HG02798 (cell line): ENCODE measurements at regions not wholly inside any gene's neighbourhood (a gene's known extent, or its start where the extent isn't known, plus 50 kb on each side); places are given as distances from the start of the nearest gene placed in this dataset.

Source experiments
- ATAC-seq: cut with Tn5 transposase; IDR thresholded peaks from one replicate; pipeline ENCODE4 v1.9.1; 2021; ENCODE audit warnings: mild to moderate bottlenecking; ENCODE audit not compliant: unreplicated experiment, poor library complexity

DNA sequence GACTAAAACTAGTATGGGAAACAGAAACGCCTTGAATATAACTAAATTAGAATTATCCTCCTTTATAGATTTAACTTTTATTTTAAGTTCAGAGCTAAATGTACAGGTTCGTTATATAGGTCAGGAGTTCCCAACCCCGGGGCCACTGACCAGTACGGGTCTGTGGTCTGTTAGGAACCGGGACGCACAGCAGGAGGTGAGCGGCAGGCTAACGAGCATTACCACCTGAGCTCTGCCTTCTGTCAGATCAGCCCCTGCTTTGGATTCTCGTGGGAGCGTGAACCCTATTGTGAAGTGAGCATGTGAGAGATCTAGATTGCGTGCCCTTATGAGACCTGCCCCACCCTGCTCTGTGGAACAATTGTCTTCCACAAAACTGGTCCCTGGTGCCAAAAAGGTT, 51.0 kb downstream of the FAT4 start:
- no peak for ATAC-seq

DNA sequence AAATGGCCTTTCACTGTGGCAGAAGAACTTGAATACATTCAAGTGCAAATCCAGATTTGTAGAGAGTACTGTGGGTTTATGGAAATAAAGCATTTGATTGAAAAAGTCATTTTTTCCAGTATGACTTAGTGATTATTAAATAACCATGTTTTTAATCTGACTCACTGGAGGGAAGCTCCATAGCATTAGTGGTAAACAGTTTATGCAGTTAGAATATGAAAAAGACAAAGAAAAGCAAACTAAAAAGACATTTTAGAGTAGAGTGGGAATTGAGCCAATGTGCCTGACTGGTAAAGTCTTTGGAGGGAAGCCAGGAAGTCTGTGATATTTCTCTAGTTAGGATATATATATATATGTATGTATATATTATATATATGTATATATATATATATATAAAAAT, 53.4 kb downstream of the FAT4 start:
- no peak for ATAC-seq

GRCh38 chr4:125368671-125369081, 53.9 kb downstream of the FAT4 start:
- no peak for ATAC-seq

- ATAC-seq = no peak
Observed at GRCh38 chr4:125369098-125369497, 54.3 kb downstream of the FAT4 start.

DNA sequence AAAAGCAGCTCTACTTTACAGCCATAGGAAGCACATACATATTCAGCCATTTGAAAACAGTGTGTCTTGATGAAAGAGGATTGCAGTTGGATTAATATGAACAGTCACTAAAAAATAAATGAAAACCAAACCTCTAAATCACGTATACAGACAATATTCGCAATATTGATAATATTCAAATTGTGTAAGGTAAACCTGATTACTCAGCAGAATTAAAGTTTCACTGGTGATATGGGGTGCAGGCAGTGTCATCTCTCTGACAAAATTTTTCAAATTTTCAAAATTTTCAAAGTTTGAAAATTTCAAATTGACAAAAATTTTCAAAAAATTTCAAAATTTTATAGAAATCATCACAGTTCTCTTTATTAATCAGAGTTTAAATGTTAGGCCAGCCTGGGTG, 55.7 kb downstream of the FAT4 start:
- no peak for ATAC-seq

DNA sequence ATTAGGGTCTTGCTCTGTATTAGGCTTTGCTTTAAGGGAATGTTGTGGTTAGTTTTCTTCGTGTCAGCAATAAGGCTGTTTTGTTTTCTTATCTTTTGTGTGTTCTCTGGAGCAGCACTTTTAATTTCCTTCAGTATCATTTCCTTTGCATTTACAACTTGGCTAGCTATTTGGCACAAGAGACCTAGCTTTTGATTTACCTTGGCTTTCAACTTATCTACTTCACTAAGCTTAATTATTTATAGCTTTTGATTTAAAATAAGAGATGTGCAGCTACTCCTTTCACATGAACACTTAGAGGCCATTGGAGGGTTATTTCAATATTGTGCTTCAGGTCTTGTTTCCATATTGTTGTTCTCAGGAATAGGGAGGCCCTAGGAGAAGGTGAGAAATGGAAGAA, 68.2 kb downstream of the FAT4 start:
- ATAC-seq = no peak

DNA sequence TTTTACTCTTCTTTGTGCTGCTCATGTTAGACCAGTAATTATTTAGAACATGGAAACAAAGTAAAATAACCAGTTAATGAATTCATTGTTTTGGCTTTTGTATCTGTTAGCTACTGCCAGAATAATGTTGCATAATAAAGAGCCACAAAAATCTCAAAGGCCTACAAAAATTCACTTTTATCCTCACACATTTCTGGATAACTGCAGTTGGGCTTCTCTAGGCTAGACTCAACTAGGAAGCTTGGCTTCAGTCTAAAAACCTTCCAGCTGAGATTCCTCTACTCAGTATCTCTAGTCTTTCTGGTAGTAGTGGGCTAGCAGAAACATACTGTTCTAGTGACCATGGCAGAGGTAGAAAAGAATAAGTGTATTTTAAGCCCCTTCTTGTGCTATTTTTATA, 73.0 kb downstream of the FAT4 start:
- ATAC-seq = no peak

GRCh38 chr4:125388613-125389012, 73.9 kb downstream of the FAT4 start:
- ATAC-seq = no peak

DNA sequence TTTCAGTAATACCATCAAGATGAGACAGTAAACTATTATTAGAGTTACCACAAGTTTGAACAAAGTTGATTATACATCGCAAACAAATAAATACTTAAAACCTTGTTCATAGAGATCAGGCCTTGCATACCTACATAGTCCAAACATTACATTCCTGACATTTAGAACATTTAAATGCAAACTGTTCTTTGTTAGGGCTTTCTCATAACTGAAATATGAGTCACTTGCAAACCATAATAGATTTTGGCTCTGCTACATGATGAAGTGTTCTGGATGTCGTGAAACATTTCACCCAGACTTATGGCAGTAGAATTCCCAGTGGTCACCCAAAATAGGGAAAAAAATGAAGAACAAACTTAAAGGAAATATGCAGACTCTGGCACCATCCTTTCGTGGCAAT, 75.0 kb downstream of the FAT4 start:
- ATAC-seq = no peak

DNA sequence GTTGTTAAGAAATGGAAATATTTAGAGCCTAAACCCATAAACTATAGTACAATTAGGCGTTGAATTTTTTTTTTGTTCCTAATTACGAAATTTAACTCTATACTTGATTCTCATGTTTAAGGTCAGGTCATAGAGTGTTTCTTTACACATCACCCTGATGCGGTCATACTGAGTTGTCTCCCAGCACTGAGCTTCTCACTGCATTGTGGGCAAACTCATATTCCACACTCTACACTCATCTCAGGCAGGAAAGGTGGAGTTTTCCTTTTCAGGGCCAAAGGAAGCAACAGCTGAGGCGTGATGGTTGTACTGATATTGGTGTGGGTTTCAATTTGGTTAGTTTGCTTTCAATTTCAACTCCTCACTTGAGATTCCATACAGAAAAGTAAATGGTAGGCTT, 75.4 kb downstream of the FAT4 start:
- no peak for ATAC-seq

DNA sequence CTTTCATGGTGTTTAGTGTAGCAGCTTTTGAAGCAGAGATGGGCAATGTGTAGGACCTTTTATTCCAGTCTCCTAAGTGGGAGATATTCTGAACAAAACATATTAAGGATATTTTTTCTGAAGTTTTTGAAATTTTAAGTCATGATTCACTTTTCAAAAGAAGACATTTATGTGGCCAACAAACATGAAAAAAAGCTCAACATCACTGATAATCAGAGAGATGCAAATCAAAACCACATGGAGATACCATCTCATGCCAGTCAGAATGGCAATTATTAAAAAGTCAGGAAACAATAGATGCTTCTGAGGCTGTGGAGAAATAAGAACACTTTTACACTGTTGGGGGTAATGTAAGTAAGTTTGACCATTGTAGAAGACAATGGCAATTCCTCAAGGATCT, 76.0 kb downstream of the FAT4 start:
- ATAC-seq = no peak

- ATAC-seq = no peak
Observed at GRCh38 chr4:125392694-125393093, 77.9 kb downstream of the FAT4 start.

- ATAC-seq = no peak
Observed at GRCh38 chr4:125393825-125394224, 79.1 kb downstream of the FAT4 start.

GRCh38 chr4:125397226-125397625, 82.5 kb downstream of the FAT4 start:
- no peak for ATAC-seq

DNA sequence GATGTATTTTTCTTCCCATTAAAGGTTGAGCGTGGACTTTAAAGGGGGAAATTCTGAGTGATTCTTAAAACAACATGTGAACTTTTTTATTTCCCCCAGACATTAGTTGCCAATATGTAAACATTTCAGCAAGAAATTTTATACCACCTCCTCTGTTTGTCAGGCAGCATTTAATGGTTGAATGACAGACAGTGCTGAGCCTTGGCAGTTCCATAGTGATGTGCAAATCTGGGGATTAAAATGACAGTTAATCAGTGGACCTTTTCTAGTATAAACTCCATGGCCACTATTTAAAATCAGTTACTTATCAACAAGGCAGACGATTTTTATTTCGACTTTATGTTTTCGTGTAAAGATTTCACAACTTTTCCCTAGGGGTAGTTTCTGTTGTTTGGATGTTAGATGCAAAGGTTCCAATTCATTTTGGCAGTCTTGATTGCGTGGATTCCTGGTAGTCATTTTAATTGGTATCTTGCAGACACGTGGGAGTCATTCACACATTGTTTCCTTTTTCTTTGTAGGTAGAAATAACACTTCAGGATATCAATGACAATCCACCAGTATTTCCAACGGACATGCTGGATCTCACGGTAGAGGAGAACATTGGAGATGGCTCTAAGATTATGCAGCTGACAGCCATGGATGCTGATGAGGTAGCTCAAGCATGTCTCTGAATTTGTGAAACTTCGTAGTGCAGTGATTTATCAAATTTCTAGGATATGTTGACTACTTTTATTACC, 83.7 kb downstream of the FAT4 start:
- ATAC-seq = no peak

DNA sequence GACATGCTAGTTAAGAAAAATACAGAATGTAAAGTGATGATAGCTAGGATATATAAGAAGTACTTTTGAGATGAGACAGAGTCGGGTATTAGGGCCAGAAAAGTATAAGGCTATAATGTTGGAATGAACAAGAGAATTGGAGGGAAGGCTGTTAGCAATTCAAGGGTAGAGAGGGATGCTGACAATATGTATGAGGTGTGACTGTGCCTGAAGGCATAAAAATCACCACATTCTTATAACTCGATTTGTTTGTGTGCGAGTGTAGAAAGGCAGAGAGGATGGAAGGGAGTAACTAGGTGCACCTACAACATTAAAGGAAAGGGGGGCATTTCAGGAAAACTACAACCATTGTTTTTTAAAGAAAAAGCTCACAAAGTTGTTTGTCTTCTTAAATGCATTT, 86.0 kb downstream of the FAT4 start:
- no peak for ATAC-seq

DNA sequence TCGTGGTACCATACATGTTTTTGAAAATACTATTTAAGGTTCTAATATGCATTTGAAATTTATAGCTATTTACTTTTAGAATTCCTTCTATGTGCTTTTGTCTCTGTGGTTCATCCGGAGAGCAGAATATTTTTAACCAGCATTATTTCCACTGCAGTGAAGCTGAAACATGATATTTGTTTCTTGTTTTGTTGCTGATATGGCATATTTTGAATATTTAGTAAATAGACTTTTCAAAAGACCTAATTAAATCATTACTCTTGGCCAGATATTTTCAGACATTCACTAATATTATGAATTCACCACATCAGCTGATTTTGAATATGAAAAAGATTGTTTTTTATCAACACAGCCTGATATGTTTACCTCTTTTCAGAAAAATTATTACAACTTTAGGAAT, 87.0 kb downstream of the FAT4 start:
- no peak for ATAC-seq

DNA sequence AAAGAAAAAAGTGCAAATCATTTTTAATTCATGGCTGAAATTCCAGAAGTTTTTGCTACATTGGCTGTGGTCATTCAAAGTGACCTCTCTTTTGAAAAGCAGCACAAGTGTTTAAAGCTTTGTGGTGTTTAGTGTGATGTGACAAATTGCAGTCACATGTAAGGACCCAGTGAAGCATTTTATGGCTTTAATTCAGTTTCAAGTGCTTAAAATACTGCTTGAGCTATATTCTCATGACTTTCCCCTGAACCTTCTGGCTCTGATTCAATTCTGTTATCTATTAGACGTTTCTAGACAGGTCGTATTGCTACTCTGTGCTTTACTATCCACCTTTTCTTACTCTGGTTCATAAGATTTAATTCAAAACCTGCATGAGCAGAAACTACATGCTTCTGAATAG, 105.8 kb downstream of the FAT4 start:
- no peak for ATAC-seq

DNA sequence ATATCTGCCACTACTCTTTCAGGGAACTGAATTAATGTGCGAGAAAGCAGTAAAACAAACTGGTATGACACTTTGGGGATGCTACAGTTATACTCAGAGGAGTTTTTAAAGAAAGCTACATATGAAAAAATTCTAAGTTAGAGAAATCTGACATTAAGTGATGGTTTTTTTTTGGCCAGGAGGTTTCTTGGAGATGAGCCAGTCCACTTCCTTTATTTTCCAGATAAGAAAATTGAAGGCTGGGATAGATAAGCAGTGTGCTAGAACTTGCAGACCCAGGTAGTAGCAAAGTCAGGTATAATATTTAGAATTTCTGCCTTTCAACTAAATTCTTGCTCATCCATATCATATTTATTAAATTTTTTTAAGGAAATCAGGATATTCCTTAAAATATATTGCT, 106.8 kb downstream of the FAT4 start:
- ATAC-seq = no peak

DNA sequence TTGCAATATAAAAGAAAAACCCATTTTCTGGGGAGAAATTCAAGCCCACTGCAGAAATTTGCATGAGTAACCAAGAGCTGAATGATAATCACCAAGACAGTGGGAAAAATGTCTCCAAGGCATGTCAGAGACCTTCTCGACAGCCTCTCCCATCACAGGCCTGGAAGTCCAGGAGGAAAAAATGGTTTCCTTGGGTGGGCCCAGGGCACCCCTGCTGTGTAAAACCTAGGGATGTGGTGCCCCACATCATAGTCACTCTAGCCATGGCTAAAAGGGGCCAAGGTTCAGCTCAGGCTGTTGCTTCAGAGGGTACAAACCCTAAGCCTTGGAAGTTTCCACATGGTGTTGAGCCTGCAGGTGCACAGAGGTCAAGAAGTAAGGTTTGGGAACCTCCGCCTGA, 108.4 kb downstream of the FAT4 start:
- no peak for ATAC-seq

- no peak for ATAC-seq
Observed at GRCh38 chr4:125428832-125429231, 114.1 kb downstream of the FAT4 start.

DNA sequence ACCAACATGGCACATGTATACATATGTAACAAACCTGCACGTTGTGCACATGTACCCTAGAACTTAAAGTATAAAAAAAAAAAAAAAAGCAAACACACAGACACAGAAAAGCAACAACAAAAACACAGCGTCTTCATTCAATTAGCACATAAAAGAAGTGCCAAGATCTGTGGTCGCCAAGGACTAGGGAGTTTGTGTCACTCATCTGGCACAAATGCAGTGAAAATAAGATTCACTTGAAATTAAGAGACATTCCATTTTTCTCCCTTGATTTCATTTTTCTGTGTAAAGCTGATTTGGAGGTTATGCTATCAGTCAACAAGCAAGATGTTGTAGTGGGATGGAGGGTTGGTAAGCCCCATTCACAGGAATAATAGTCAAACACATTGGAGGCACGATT, 115.3 kb downstream of the FAT4 start:
- no peak for ATAC-seq

- no peak for ATAC-seq
Observed at GRCh38 chr4:125432078-125432477, 117.3 kb downstream of the FAT4 start.
